HG03064 (cell line): ENCODE measurements at regions not wholly inside any gene's neighbourhood (a gene's known extent, or its start where the extent isn't known, plus 50 kb on each side); places are given as distances from the start of the nearest gene placed in this dataset.

Source experiments
- ATAC-seq: cut with Tn5 transposase; IDR thresholded peaks from one replicate; pipeline ENCODE4 v1.9.1; 2021; ENCODE audit warnings: low read depth; ENCODE audit not compliant: unreplicated experiment

- ATAC-seq = no peak
These were observed 298.1 kb upstream of the SLC7A11 start for GRCh38 chr4:138540056-138540800.

DNA sequence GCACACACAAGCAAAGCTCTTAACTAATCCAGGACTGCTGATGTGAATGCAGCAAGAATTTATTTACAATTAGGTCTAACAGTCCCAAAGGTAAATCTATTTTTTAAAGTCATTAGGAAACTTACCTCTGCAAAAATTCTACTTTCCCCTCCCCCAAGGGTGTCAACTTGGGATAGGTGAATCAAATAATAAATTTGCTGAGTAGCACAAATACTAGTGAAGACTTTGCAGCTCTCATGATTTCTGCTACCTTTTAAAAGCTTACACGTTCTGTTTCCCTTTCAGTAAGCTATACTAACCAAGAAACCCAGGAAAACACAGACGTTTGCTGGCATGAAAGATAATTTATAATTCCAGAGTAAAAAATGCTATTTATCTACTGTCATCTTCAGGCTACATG, 296.6 kb upstream of the SLC7A11 start:
- no peak for ATAC-seq

DNA sequence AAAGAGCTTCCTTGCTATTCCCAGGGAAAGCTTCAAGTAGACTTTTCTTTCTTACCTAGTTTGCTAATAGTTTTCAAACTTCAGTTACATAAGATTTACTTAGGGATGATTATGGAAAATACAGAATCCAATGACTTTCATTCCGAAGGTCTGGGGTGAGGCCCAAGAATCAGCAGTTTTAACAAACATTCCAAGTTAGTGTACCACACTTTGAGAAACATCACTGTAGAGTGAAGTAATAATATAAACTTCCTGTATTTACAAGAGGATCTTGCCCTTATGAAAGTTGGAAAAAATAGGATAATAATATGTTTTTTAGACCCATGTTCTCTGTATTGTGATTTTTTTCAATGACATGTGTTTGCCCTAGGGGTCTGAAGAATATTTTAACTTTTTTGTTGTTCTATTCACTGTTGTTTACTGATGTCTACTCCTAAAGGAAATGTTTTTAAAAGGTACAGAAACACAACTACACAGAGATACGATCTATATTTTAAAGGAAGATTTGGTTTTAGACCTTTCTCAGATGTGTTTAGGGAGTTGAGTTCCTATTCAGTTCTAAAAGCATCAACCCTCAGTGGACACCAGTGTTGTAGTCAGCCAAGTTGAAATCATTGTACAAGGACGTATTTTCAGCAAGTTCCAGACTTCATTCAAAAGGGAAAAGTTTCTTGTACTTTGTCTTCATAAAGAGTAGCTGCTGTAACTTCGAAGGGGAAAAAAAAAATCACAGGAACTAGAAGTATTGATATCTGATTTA, 295.8 kb upstream of the SLC7A11 start:
- no peak for ATAC-seq

GRCh38 chr4:138535316-138535715, 293.2 kb upstream of the SLC7A11 start:
- ATAC-seq = no peak

DNA sequence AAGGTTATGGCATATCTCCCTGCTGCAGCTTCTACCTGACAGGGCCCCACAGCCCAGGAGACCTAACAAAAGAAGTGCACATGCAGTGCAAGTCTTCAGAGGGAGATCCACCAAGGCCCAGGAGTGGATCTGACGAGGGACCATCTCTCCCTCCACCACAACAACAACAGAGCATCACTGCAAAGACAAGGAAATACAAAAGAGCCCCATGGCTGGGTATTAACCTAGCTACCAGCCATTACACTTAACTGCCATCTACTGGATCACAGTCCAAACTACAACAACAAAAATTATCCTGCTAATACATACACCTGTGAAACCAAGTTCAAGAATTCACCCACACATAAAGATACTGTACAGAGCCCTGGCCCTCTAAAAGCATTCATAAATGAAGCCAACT, 280.2 kb upstream of the SLC7A11 start:
- no peak for ATAC-seq

- ATAC-seq = no peak
These were observed 279.7 kb upstream of the SLC7A11 start for GRCh38 chr4:138521809-138522208.

- ATAC-seq = no peak
These were observed 277.3 kb upstream of the SLC7A11 start for GRCh38 chr4:138519436-138519835.

DNA sequence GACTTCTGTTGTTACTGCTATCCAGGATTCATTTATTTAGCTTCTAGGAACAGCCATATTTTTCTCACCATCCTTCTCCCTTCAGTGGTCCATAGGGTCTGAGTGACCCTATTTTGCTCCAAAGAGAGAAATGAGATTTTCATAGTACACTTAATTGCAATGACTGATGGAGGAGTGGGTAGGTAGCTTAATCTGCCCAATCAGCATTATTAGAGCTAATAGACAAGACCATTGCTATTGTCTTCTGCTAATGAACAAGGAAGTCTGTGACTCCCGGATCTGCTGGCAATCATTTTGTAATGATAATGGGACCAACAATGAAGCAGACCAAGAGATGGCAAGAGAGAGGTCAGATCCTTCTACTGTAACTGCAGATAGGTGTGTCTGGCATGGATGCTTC, 271.4 kb upstream of the SLC7A11 start:
- no peak for ATAC-seq

- no peak for ATAC-seq
These were observed 270.6 kb upstream of the SLC7A11 start for GRCh38 chr4:138512756-138513155.

GRCh38 chr4:138510053-138510452, 267.9 kb upstream of the SLC7A11 start:
- no peak for ATAC-seq

GRCh38 chr4:138509346-138509745, 267.2 kb upstream of the SLC7A11 start:
- ATAC-seq = no peak

GRCh38 chr4:138507522-138507921, 265.4 kb upstream of the SLC7A11 start:
- no peak for ATAC-seq

GRCh38 chr4:138501614-138502013, 259.5 kb upstream of the SLC7A11 start:
- ATAC-seq = no peak

- no peak for ATAC-seq
These were observed 258.7 kb upstream of the SLC7A11 start for GRCh38 chr4:138500869-138501268.

DNA sequence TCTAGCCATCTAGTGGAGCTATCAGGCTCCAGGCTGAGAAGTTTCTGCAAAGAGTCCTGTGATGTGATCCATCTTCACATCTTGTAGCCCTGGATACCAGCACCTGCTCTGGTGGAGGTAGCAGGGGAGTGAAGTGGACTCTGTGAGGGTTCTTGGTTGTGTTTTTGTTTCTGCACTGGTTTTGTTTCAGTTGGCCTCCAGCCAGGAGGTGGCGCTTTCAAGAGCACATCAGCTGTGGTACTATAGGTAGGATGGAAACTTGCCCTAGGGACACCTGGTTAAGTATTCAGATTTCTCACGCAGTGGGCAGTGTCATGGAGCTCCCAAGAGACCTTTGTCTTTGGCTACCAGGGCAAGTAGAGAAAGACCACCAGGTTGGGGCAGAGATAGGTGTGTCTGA, 257.5 kb upstream of the SLC7A11 start:
- no peak for ATAC-seq

DNA sequence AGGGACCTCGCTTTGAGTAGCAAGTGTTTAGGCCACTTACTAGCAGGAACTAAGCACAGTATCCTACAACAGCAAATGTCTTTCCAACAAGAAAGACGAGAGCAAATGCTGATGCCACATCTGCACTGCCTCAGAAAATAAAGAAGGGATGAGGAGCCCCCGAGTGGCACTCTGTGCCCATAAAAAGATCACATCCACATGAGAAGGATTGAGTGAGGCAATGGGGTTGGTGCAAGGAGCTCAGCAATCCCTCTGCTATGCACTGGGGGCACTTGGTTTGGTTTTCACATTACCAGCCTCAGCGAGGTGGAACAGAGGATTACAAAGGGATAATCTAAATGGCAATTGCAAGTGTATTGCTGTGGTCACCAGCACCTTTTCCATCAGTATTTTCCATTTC, 252.8 kb upstream of the SLC7A11 start:
- no peak for ATAC-seq

- ATAC-seq = no peak
These were observed 252.0 kb upstream of the SLC7A11 start for GRCh38 chr4:138494116-138494515.

GRCh38 chr4:138492176-138492575, 250.0 kb upstream of the SLC7A11 start:
- no peak for ATAC-seq

DNA sequence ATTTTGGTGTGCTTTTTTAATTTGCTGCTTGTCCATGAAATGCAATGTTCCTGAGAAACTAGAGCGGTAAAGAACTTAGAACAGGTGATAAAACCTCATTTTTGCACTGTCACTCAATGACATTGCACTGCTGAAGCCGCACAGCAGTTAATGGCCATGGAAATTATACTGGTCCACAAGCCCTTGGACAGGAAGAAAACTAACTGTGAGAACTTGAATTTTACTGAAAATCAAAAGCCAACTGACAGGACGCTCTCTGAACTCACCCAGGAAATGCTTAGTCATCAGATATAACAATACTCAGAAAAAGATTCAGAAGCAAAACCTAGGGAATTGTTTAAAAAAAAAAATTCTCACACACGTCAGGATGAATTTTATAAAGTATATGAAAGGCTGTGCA, 246.4 kb upstream of the SLC7A11 start:
- ATAC-seq = no peak

GRCh38 chr4:138487670-138488069, 245.5 kb upstream of the SLC7A11 start:
- ATAC-seq = no peak

GRCh38 chr4:138487230-138487629, 245.1 kb upstream of the SLC7A11 start:
- ATAC-seq = no peak

DNA sequence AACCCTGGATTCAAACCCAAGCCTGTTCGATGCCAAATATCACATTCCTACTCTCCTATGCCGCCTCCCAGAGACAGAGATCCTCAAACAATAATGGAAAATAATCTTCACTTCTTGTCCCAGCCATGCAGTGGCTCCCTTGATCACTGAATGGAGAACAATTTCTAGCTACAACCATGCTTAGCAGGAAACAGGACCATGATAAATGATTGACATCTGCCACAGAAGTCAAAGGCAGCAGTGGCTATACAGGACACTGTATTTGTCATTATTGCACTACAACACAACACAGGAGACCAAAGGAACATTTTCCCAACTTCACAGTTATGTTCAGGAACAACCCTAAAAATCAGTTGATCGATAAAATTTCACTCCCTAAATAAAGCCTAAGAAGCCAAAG, 243.3 kb upstream of the SLC7A11 start:
- no peak for ATAC-seq
